ENCODE measurements at regions not wholly inside any gene's neighbourhood (a gene's known extent, or its start where the extent isn't known, plus 50 kb on each side); places are given as distances from the start of the nearest gene placed in this dataset.

- no peak for DNase-seq (ENCODE audit: low spot score)
These were observed 69.8 kb upstream of the DTNA start for GRCh38 chr18:34640276-34640675.

DNA sequence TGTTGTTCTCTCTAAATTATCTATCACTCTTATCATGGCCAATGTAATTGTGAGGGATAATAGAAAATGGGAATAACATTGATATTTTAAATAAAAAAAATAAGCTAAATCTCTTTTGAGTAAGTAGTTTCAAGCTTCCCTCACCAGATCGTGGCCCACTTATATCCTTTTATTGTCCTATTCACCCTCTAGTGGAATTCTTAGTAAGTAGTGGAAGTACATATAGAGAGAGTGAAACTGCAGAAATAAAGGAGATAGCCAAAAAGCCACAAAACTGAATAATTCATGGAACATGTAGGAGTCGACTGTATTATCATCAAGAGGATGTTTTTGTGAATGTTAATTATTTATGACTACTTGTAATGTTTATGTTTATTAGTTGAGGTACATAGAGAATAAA, 66.1 kb upstream of the DTNA start:
- DNase-seq (ENCODE audit: low spot score): no peak

- DNase-seq (ENCODE audit: low spot score): no peak
These were observed 62.8 kb upstream of the DTNA start for GRCh38 chr18:34647251-34647650.

DNA sequence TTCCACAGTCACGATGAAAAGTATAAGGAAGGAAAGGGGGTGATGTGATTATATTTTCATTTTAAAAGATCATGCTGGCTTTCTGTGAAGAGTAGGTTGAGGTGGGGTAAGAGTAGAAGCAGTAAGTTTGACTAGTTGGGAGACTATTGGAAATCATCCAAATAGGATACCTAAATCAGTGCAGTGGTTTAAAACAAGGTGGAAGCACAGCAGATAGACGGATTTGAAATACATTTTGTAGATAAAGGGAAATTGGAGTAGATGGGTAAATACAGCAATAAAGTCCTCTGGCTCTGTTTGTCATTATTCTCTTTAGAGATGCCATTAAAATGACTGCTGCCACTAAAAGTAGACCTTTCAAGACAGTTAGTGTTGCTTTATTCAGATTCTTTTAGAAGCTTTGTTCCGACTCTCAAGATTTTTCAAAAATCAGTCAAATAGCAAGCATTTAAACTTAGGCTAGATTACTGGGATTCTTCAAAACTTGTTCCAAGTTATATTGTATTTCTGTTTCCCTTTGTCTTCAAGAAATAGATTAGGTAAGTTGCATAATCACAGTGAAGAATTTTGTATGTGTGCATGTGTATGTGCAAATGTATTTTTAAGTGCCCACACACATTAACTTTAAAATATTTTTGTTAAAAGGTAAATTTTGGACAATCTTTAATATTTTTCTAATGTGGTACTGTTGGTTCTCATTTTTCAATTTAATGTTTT, 61.7 kb upstream of the DTNA start:
- no peak for DNase-seq (ENCODE audit: low spot score)

GRCh38 chr18:34649080-34649479, 61.0 kb upstream of the DTNA start:
- no peak for DNase-seq (ENCODE audit: low spot score)

DNA sequence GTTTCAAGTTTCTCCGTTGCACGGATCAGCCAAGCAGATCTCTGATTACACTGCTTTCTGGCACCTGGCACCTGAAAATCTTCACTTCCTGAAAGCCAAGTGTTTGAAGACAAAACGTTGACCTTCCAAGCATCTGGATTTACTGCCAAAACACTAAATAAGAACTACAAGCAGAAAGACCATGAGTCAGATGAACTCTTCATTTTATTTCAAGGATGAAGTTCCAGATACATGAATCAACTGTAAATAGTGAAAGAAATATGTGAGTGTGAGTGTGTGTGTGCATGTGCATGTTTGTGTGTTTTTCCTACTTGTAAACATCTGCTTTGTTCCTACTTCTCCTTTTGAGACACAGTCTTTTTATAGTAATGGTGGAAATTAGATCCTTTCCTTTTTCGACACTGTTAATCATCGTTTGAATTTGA, 60.0 kb upstream of the DTNA start:
- DNase-seq (ENCODE audit: low spot score): no peak

GRCh38 chr18:34651586-34652369, 58.3 kb upstream of the DTNA start:
- no peak for DNase-seq (ENCODE audit: low spot score)

- DNase-seq (ENCODE audit: low spot score): no peak
These were observed 55.0 kb upstream of the DTNA start for GRCh38 chr18:34655131-34655530.

DNA sequence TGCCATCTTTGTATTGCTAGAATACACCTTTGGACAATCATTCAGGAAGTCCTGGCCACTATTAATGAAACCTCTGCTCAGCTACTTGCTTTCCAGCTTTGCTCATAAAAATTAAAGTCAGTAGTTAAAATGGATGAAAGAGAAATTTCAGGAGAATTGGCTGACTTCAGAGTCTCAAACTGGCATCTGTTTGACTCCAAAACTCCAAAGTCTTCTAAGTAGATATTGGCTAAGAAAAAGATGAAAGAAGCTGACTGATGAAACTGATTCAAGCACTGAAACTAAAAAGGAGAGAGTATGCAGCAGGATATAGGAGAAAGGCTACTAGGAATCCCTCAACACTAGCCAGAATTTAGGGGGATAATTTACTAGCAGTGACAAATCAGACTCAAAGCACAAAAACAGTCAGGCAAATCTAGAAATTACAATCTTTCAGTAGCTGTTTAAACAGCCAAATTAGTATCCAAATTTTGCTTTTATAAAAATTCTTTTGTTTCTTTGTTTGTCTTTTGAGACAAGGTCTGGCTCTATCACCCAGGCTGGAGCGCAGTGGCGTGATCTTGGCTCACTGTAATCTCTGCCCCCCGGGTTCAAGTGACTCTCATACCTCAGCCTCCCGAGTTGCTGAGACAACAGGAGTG, 52.1 kb upstream of the DTNA start:
- DNase-seq (ENCODE audit: low spot score): no peak

GRCh38 chr18:34659579-34660517, 50.2 kb upstream of the DTNA start:
- DNase-seq (ENCODE audit: low spot score): peak; percentile 57
